ENCODE measurements at regions not wholly inside any gene's neighbourhood (a gene's known extent, or its start where the extent isn't known, plus 50 kb on each side); places are given as distances from the start of the nearest gene placed in this dataset.
"Not testable (repeated sequence)": the region's sequence is repeated elsewhere in the genome, so short reads cannot be mapped to it uniquely, and the experiment has no call there.

- Histone ChIP-seq H3K4me3 (ENCODE audit: low read length in 2 of 2) (no peak overlapping the region), H3K27ac (ENCODE audit: low read length) (no peak overlapping the region), H3K4me1 (ENCODE audit: control insufficient read depth, insufficient read depth, low read length) (no peaks in the 10 kb centered on the region), H3K9ac (ENCODE audit: low read length in 2 of 2) (no peak overlapping the region), H3K27me3 (ENCODE audit: control insufficient read depth in 1 of 2, insufficient read depth in 2 of 2, low read length in 2 of 2) (peaks cover 40 to 45% of the 10 kb centered on the region in 2 donors), H3K36me3 (ENCODE audit: control insufficient read depth in 2 of 2, insufficient read depth in 2 of 2, low read length in 2 of 2) (no peaks in the 10 kb centered on the region), H3K9me3 (ENCODE audit: control insufficient read depth in 2 of 2, low read length in 2 of 2) (no peaks in the 10 kb centered on the region)
Observed at GRCh38 chr5:1658665-1659064, 134.9 kb upstream of the LPCAT1 start.

GRCh38 chr5:1657161-1657741, 133.5 kb upstream of the LPCAT1 start:
- Histone ChIP-seq H3K36me3 (ENCODE audit: control insufficient read depth in 2 of 2, insufficient read depth in 2 of 2, low read length in 2 of 2) (no peaks in the 10 kb centered on the region), H3K9me3 (ENCODE audit: control insufficient read depth in 2 of 2, low read length in 2 of 2) (no peaks in the 10 kb centered on the region), H3K9ac (ENCODE audit: low read length in 2 of 2) (no peak overlapping the region), H3K4me1 (ENCODE audit: control insufficient read depth, insufficient read depth, low read length) (peaks cover 6% of the 10 kb centered on the region), H3K4me3 (ENCODE audit: low read length in 2 of 2) (no peak overlapping the region), H3K27me3 (ENCODE audit: control insufficient read depth in 1 of 2, insufficient read depth in 2 of 2, low read length in 2 of 2) (peaks cover 38 to 40% of the 10 kb centered on the region in 2 donors), H3K27ac (ENCODE audit: low read length) (no peak overlapping the region)

GRCh38 chr5:1656271-1656975, 132.7 kb upstream of the LPCAT1 start:
- H3K9me3 ChIP-seq (ENCODE audit: control insufficient read depth in 2 of 2, low read length in 2 of 2), result no peaks in the 10 kb centered on the region
- no peaks in the 10 kb centered on the region for H3K36me3 ChIP-seq (ENCODE audit: control insufficient read depth in 2 of 2, insufficient read depth in 2 of 2, low read length in 2 of 2)
- H3K9ac ChIP-seq (ENCODE audit: low read length in 2 of 2), result no peak overlapping the region
- H3K27me3 ChIP-seq (ENCODE audit: control insufficient read depth in 1 of 2, insufficient read depth in 2 of 2, low read length in 2 of 2), result peaks cover 34 to 37% of the 10 kb centered on the region in 2 donors
- H3K4me3 ChIP-seq (ENCODE audit: low read length in 2 of 2), result no peak overlapping the region
- no peak overlapping the region for H3K27ac ChIP-seq (ENCODE audit: low read length)
- H3K4me1 ChIP-seq (ENCODE audit: control insufficient read depth, insufficient read depth, low read length), result peaks cover 6% of the 10 kb centered on the region

GRCh38 chr5:1655496-1656270, 131.9 kb upstream of the LPCAT1 start:
- Histone ChIP-seq H3K9ac (ENCODE audit: low read length in 2 of 2) (no peak overlapping the region), H3K27me3 (ENCODE audit: control insufficient read depth in 1 of 2, insufficient read depth in 2 of 2, low read length in 2 of 2) (peaks cover 29 to 37% of the 10 kb centered on the region in 2 donors), H3K36me3 (ENCODE audit: control insufficient read depth in 2 of 2, insufficient read depth in 2 of 2, low read length in 2 of 2) (no peaks in the 10 kb centered on the region), H3K9me3 (ENCODE audit: control insufficient read depth in 2 of 2, low read length in 2 of 2) (no peaks in the 10 kb centered on the region), H3K27ac (ENCODE audit: low read length) (no peak overlapping the region), H3K4me3 (ENCODE audit: low read length in 2 of 2) (no peak overlapping the region), H3K4me1 (ENCODE audit: control insufficient read depth, insufficient read depth, low read length) (peaks cover 6% of the 10 kb centered on the region)

GRCh38 chr5:1654786-1655495, 131.2 kb upstream of the LPCAT1 start:
- peaks cover 6% of the 10 kb centered on the region for H3K4me1 ChIP-seq (ENCODE audit: control insufficient read depth, insufficient read depth, low read length)
- no peak overlapping the region for H3K27ac ChIP-seq (ENCODE audit: low read length)
- H3K4me3 ChIP-seq (ENCODE audit: low read length in 2 of 2), result no peak overlapping the region
- no peaks in the 10 kb centered on the region for H3K36me3 ChIP-seq (ENCODE audit: control insufficient read depth in 2 of 2, insufficient read depth in 2 of 2, low read length in 2 of 2)
- no peak overlapping the region for H3K9ac ChIP-seq (ENCODE audit: low read length in 2 of 2)
- no peaks in the 10 kb centered on the region for H3K9me3 ChIP-seq (ENCODE audit: control insufficient read depth in 2 of 2, low read length in 2 of 2)
- peaks cover 25 to 34% of the 10 kb centered on the region in 2 donors for H3K27me3 ChIP-seq (ENCODE audit: control insufficient read depth in 1 of 2, insufficient read depth in 2 of 2, low read length in 2 of 2)

GRCh38 chr5:1653698-1654651, 130.2 kb upstream of the LPCAT1 start:
- not testable (repeated sequence) for H3K9ac ChIP-seq (ENCODE audit: low read length in 2 of 2); H3K36me3 ChIP-seq (ENCODE audit: control insufficient read depth in 2 of 2, insufficient read depth in 2 of 2, low read length in 2 of 2); H3K4me1 ChIP-seq (ENCODE audit: control insufficient read depth, insufficient read depth, low read length); H3K9me3 ChIP-seq (ENCODE audit: control insufficient read depth in 2 of 2, low read length in 2 of 2); H3K27ac ChIP-seq (ENCODE audit: low read length)
- Histone ChIP-seq H3K27me3 (ENCODE audit: control insufficient read depth in 1 of 2, insufficient read depth in 2 of 2, low read length in 2 of 2) (peaks cover 19 to 27% of the 10 kb centered on the region in 2 donors), H3K4me3 (ENCODE audit: low read length in 2 of 2) (peak overlapping the region in 1 of 2 donors; percentile 52)

- H3K9ac ChIP-seq (ENCODE audit: low read length in 2 of 2), result no peak overlapping the region
- H3K9me3 ChIP-seq (ENCODE audit: control insufficient read depth in 2 of 2, low read length in 2 of 2), result no peaks in the 10 kb centered on the region
- peak overlapping the region in 1 of 2 donors; percentile 52 for H3K4me3 ChIP-seq (ENCODE audit: low read length in 2 of 2)
- no peaks in the 10 kb centered on the region for H3K36me3 ChIP-seq (ENCODE audit: control insufficient read depth in 2 of 2, insufficient read depth in 2 of 2, low read length in 2 of 2)
- no peak overlapping the region for H3K27ac ChIP-seq (ENCODE audit: low read length)
- H3K27me3 ChIP-seq (ENCODE audit: control insufficient read depth in 1 of 2, insufficient read depth in 2 of 2, low read length in 2 of 2), result peaks cover 21 to 26% of the 10 kb centered on the region in 2 donors
- H3K4me1 ChIP-seq (ENCODE audit: control insufficient read depth, insufficient read depth, low read length), result peaks cover 6% of the 10 kb centered on the region
Observed at GRCh38 chr5:1652873-1653697, 129.3 kb upstream of the LPCAT1 start.

GRCh38 chr5:1651971-1652872, 128.5 kb upstream of the LPCAT1 start:
- Histone ChIP-seq H3K9me3 (ENCODE audit: control insufficient read depth in 2 of 2, low read length in 2 of 2) (no peaks in the 10 kb centered on the region), H3K36me3 (ENCODE audit: control insufficient read depth in 2 of 2, insufficient read depth in 2 of 2, low read length in 2 of 2) (no peaks in the 10 kb centered on the region), H3K9ac (ENCODE audit: low read length in 2 of 2) (no peak overlapping the region), H3K4me1 (ENCODE audit: control insufficient read depth, insufficient read depth, low read length) (peaks cover 6% of the 10 kb centered on the region), H3K4me3 (ENCODE audit: low read length in 2 of 2) (no peak overlapping the region), H3K27me3 (ENCODE audit: control insufficient read depth in 1 of 2, insufficient read depth in 2 of 2, low read length in 2 of 2) (peaks cover 21 to 23% of the 10 kb centered on the region in 2 donors), H3K27ac (ENCODE audit: low read length) (no peak overlapping the region)

GRCh38 chr5:1651250-1651649, 127.5 kb upstream of the LPCAT1 start:
- H3K9me3 ChIP-seq (ENCODE audit: control insufficient read depth in 2 of 2, low read length in 2 of 2), result no peaks in the 10 kb centered on the region
- H3K27ac ChIP-seq (ENCODE audit: low read length), result no peak overlapping the region
- H3K4me1 ChIP-seq (ENCODE audit: control insufficient read depth, insufficient read depth, low read length), result peaks cover 6% of the 10 kb centered on the region
- H3K27me3 ChIP-seq (ENCODE audit: control insufficient read depth in 1 of 2, insufficient read depth in 2 of 2, low read length in 2 of 2), result peaks cover 14 to 19% of the 10 kb centered on the region in 2 donors
- no peak overlapping the region for H3K9ac ChIP-seq (ENCODE audit: low read length in 2 of 2)
- no peak overlapping the region for H3K4me3 ChIP-seq (ENCODE audit: low read length in 2 of 2)
- H3K36me3 ChIP-seq (ENCODE audit: control insufficient read depth in 2 of 2, insufficient read depth in 2 of 2, low read length in 2 of 2), result no peaks in the 10 kb centered on the region

Measured in stomach smooth muscle (tissue), 2 donors.